ENCODE measurements at regions not wholly inside any gene's neighbourhood (a gene's known extent, or its start where the extent isn't known, plus 50 kb on each side); places are given as distances from the start of the nearest gene placed in this dataset.
A peak's percentile ranks its signal among the peaks of the same experiment; 100 is the strongest.
"Not testable (repeated sequence)": the region's sequence is repeated elsewhere in the genome, so short reads cannot be mapped to it uniquely, and the experiment has no call there.

DNA sequence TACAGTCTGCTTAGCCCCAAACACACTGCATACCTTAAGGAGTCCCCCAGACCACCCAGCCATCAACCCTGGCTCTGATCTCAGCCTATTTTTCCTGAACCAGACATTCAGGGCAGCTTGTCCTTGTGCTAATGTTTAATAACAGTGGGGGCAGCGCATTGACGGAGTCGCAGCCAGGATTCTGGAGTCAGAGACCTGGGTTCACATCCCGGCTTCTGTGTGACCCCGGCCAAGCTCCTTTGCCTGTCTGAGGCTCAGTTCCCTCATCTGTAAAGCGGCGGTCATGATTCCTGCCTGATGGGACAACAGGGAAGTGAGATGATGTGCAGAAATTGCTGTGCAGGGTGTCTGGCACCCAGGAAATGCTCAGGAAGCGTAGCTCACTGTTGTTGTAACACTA lies 63.1 kb downstream of the MATN1 start:
- in situ Hi-C loops (cut with HindIII; ENCODE audit: low pct_unique_long_range_greater_than_20kb, low sequenced_read_pairs): no loop called here
- DNase-seq (ENCODE audit: low read depth): no peak

DNA sequence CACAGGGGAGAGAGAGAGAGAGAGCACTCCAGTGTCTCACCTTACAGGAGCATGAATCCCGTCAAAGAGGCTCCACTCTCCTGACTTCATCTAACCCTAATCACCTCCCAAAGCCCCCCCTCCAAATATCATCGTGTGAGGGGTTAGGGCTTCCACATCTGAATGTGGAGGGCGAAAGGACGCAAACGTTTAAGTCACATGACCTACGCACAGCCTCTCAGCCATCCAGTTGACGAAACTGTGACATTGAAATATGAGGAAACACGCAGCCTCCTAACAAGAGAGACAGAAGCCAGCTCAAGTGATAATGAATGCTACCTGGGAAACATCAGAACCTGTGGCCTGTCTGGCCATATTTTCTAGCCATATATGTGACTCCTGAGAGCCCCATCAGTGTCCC lies 63.7 kb downstream of the MATN1 start:
- in situ Hi-C loops (cut with HindIII; ENCODE audit: low pct_unique_long_range_greater_than_20kb, low sequenced_read_pairs): no loop called here
- no peak for DNase-seq (ENCODE audit: low read depth)

DNA sequence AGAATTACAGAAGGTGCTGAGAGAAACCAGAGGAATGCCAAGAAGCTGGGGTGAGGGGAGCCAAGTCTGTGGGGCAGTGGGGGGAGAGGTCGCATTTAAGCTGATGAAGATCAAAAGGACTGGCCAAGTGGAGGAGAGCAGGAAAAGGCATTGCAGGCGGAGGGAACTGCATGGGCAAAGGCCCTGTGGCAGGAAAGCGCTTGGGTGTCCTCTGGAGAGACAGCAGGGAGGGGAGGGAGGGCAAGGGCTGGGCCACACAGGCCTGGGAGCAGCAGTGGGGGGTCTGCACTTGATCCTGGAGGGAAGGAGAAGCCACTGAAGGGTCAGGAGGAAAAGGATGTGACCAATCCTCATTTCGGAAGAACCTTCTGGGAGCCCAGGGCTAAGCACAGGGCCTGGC lies 65.0 kb downstream of the MATN1 start:
- in situ Hi-C loops (cut with HindIII; ENCODE audit: low pct_unique_long_range_greater_than_20kb, low sequenced_read_pairs); DNase-seq (ENCODE audit: low read depth): not testable (repeated sequence)

DNA sequence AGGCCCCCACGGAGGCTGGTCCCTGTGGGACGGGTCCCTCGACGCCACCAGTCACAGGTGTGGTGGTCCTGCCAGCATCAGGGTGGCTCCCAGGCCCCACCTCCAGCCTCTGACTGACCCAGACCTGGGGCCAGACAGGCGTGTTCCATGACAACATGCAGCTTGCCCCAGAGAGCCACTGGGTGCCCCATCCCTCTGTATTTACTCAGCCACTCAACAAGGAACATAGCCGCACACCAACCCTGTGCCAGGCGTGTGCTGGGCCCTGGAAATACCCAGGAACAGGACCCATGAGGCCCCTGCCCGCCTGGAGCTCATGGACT lies 65.4 kb downstream of the MATN1 start:
- no peak for DNase-seq (ENCODE audit: low read depth)

DNA sequence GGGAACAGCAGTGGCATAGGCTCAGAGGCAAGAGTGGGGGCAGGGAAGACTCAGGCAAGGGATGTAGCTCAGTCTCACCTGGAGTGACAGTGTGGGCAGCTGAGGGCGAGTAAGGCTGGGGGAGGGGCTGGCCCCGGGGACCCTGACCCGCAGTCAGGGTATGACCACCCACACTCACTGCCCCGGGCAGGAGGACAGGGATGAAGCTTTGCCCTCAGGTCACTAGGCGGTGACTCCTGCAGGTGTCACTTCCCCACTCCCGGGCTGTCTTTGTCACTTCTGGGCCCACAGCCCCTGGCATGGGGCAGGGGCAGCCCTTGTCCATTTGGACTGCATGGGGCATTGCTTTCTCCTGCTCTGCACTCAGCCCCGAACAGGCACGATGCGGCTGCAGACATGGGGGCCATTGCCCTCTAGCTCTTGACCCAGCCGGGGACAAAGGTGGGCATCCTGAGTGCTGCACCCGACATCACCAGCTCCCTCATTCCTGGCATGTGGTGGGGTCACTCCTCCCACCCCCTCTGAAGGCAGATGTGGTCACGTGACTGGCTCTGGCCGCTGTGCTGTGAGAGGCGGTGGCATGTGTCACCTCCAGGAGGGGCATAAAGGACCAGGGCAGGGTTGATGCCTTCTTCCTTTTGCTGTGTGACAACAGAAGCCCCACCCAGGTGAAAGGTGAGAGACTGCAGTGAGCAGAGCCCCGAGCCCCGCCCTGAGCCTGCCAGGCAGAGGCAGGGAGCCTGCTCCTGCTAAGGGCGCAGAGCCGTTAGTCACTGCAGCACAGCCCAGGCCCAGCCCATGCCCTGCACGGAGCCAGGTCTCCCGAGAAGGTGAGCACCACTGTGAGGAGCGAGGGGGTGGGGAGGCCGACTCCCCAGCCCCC lies 66.0 kb downstream of the MATN1 start:
- peak; percentile 46 for DNase-seq (ENCODE audit: low read depth)

More for the DNA sequence above, 65.4 kb downstream of the MATN1 start:
- in situ Hi-C loops (cut with HindIII; ENCODE audit: low pct_unique_long_range_greater_than_20kb, low sequenced_read_pairs): no loop called here

DNA sequence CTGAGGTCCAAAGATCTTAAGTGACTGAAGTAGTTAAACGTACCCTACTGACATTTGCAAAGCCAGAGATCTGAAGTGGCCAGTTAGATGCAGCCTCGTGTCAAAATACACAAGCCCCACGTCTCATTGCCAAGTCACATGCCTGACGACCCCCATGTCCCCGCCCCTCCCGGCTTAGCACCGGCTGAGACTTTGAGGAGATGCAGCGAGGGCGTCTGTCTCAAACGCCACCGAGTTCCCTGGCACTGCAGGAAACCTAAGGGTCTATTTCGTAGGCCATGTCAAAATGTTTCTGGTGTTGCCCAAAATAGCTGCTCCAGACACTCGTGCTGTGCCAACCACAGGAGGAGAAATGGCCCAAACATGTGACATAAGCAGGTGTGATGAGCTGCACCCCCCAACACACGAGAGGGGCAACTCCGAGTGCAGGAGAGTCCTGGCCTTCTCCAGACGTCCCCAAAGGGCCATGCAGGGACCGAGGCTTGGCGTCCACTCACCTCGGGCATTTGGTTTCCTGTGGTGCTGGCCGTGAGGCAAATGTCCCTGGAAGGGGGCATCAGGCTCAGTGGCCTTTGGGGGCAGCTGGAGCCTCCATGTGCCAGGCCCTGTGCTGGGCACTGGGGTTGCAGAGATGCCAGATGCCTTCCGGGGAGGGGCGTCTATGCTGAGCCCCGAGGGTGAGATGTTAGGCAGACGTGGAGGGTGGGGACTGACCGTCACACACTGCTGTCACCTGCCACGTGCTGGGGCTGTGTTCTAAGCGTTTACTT lies 67.0 kb downstream of the MATN1 start:
- no peak for DNase-seq (ENCODE audit: low read depth)
- in situ Hi-C loops (cut with HindIII; ENCODE audit: low pct_unique_long_range_greater_than_20kb, low sequenced_read_pairs): no loop called here

More for the DNA sequence above, 66.0 kb downstream of the MATN1 start:
- in situ Hi-C loops (cut with HindIII; ENCODE audit: low pct_unique_long_range_greater_than_20kb, low sequenced_read_pairs): no loop called here

DNA sequence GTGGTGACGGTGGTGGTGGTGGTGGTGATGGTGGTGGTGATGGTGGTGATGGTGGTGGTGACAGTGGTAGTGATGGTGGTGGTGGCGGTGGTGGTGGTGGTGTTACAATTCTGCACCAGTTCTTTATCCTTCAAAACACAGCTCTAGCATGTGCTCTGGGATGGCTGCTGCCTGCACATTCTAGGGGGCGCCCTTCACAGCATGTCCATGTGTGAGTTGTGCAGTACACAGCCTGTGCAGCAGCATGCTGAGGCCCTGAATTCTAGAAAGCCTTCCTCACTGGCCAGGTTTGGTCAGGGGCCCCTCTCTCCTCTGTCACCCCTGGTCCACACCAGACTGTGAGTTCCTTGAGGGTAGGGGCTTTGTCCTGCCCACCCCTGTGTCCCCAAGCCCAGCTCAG lies 67.7 kb downstream of the MATN1 start:
- in situ Hi-C loops (cut with HindIII; ENCODE audit: low pct_unique_long_range_greater_than_20kb, low sequenced_read_pairs): no loop called here
- no peak for DNase-seq (ENCODE audit: low read depth)

DNA sequence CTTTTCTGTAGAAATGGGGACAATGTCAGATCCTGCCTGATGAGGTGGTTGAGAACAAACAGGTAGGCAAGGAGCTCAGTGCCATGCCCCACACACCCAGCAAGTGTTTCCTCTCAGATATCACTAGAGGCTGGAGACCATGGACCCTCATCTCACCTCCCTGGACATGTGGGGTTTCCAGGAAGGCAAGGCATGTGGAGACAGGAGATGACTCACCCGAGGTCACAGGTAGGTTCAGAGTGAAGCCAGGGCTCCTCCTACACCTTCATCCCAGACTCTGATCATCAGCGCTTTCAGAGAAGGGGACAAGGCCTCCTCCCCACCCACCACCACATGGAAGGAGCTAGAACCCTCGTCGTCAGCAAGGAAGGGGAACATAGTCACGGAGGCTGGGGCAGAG lies 69.2 kb downstream of the MATN1 start:
- DNase-seq (ENCODE audit: low read depth): no peak
- in situ Hi-C loops (cut with HindIII; ENCODE audit: low pct_unique_long_range_greater_than_20kb, low sequenced_read_pairs): no loop called here

DNA sequence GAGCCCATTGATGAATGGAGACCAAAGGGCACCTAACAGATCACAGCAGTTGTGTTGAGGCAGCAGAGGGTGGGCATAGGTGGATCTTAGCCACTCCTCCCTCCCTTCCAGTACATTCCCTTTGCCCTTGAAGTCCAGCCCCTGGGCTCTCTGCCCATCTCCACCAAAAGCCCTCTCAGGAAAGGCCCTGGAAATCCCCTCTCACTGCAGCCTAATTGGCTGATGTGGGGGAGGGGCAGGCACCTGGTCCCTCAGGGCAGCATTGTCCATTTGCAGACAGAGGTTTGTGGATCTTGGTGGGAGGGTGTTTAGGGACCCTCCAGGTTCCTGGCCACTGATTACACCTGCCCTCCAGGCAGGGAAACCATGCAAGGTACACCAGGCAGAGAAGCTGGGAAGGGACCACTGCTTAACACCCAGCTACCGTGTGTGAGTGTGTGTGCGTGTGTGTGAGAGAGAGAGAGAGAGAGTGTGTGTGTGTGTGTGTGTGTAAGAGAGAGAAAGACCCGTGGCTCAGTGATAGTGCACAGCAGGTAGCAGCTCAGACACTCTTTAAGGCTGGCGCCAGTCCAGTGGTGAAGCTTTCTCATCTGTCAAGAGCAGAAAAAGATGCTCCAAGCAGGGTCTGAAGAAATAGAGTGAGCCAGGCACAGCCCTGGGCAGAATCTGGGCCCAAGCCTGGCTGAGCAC lies 71.1 kb downstream of the MATN1 start:
- in situ Hi-C loops (cut with HindIII; ENCODE audit: low pct_unique_long_range_greater_than_20kb, low sequenced_read_pairs): no loop called here
- DNase-seq (ENCODE audit: low read depth): peak; percentile 79

GRCh38 chr1:30651395-30651794 lies 72.0 kb downstream of the MATN1 start:
- in situ Hi-C loops (cut with HindIII; ENCODE audit: low pct_unique_long_range_greater_than_20kb, low sequenced_read_pairs): not testable (repeated sequence)
- peak; percentile 30 for DNase-seq (ENCODE audit: low read depth)

- DNase-seq (ENCODE audit: low read depth): peak; percentile 6
- in situ Hi-C loops (cut with HindIII; ENCODE audit: low pct_unique_long_range_greater_than_20kb, low sequenced_read_pairs): no loop called here
These were observed 72.4 kb downstream of the MATN1 start for GRCh38 chr1:30650968-30651320.

- in situ Hi-C loops (cut with HindIII; ENCODE audit: low pct_unique_long_range_greater_than_20kb, low sequenced_read_pairs): no loop called here
- DNase-seq (ENCODE audit: low read depth): no peak
These were observed 73.1 kb downstream of the MATN1 start for GRCh38 chr1:30650038-30650967.

- no peak for DNase-seq (ENCODE audit: low read depth)
- in situ Hi-C loops (cut with HindIII; ENCODE audit: low pct_unique_long_range_greater_than_20kb, low sequenced_read_pairs): no loop called here
These were observed 73.9 kb downstream of the MATN1 start for GRCh38 chr1:30649321-30649991.

GRCh38 chr1:30648408-30649000 lies 74.9 kb downstream of the MATN1 start:
- DNase-seq (ENCODE audit: low read depth): no peak
- in situ Hi-C loops (cut with HindIII; ENCODE audit: low pct_unique_long_range_greater_than_20kb, low sequenced_read_pairs): no loop called here

DNA sequence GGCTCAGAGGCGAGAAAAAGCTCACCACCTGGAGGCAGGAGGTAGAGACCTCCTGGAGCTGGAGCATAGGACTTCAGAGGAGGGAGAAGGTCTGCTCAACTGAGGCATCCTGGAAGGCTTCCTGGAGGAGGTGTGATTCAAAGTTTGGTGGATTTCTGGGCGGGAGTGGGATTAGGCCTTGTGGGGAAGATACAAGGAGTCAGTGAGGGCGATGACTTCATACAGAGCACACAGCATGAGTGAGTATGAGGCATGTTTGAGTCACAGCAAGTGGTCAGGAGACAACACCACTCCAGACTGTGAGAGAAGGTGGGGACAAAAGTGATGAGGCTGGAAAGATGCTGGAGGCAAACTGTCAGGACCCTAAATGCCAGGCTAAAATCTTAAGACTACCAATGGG lies 77.6 kb downstream of the MATN1 start:
- in situ Hi-C loops (cut with HindIII; ENCODE audit: low pct_unique_long_range_greater_than_20kb, low sequenced_read_pairs): no loop called here
- no peak for DNase-seq (ENCODE audit: low read depth)

GRCh38 chr1:30642391-30643120 lies 80.8 kb downstream of the MATN1 start:
- in situ Hi-C loops (cut with HindIII; ENCODE audit: low pct_unique_long_range_greater_than_20kb, low sequenced_read_pairs): no loop called here

More at GRCh38 chr1:30642391-30643120, 80.8 kb downstream of the MATN1 start:
- DNase-seq (ENCODE audit: low read depth): no peak
